Endothelial cell (in vitro differentiated cells): ENCODE measurements at regions not wholly inside any gene's neighbourhood (a gene's known extent, or its start where the extent isn't known, plus 50 kb on each side); places are given as distances from the start of the nearest gene placed in this dataset.

Experiments
- DNase-seq: peaks from one replicate; pipeline ENCODE4 v3.0.0; 2021; ENCODE audit warnings: low spot score
- H3K27ac Mint-ChIP-seq: one replicate; pipeline ENCODE4 v1.8.0; 2021; ENCODE audit warnings: mixed read lengths, inconsistent platforms; ENCODE audit not compliant: unreplicated experiment
- H3K27me3 Mint-ChIP-seq: one replicate; pipeline ENCODE4 v1.8.0; 2021; ENCODE audit warnings: mild to moderate bottlenecking, moderate library complexity, mixed read lengths, inconsistent platforms; ENCODE audit not compliant: unreplicated experiment
- H3K36me3 Mint-ChIP-seq: one replicate; pipeline ENCODE4 v1.8.0; 2021; ENCODE audit warnings: mild to moderate bottlenecking, low read depth, mixed read lengths, inconsistent platforms; ENCODE audit not compliant: unreplicated experiment
- H3K4me1 Mint-ChIP-seq: one replicate; pipeline ENCODE4 v1.8.0; 2021; ENCODE audit warnings: mild to moderate bottlenecking, mixed read lengths, inconsistent platforms; ENCODE audit not compliant: unreplicated experiment
- H3K4me3 Mint-ChIP-seq: one replicate; pipeline ENCODE4 v1.8.0; 2021; ENCODE audit warnings: mild to moderate bottlenecking, mixed read lengths, inconsistent platforms; ENCODE audit not compliant: unreplicated experiment
- H3K9me3 Mint-ChIP-seq: one replicate; pipeline ENCODE4 v1.8.0; 2021; ENCODE audit warnings: mixed read lengths, inconsistent platforms; ENCODE audit not compliant: unreplicated experiment
- CTCF ChIP-seq: fragments of 200-600 bp; sonication (generic); IDR thresholded peaks from one replicate; pipeline ENCODE4 v1.5.0; 2021; ENCODE audit warnings: antibody characterized with exemption; ENCODE audit not compliant: unreplicated experiment

DNA sequence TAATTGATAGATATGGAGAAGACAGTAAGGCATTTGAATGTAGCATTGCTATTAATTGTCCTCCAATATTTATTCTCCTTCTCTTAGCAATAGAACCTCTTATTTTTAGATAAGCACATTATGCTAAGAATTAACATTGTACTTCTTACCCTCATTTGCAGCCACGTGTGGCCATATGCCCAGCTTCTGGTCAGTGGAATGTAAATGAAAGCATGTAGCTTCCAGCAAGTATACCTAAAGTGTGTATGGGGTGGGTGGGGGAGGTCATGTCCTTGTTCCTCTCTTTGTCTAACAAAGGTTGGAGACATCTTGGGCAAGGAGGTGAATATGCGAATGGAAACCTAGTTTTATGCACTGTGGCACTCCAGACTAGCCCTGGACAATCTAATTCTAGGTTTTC, 133.6 kb upstream of the HMCN1 start:
- no peaks in the 10 kb centered on the region for H3K9me3 Mint-ChIP-seq
- no peak overlapping the region for H3K27ac Mint-ChIP-seq
- H3K36me3 Mint-ChIP-seq = no peaks in the 10 kb centered on the region
- no peak overlapping the region for H3K4me3 Mint-ChIP-seq
- no peaks in the 10 kb centered on the region for H3K4me1 Mint-ChIP-seq
- TF ChIP-seq CTCF = no peak
- no peaks in the 10 kb centered on the region for H3K27me3 Mint-ChIP-seq
- no peak for DNase-seq

DNA sequence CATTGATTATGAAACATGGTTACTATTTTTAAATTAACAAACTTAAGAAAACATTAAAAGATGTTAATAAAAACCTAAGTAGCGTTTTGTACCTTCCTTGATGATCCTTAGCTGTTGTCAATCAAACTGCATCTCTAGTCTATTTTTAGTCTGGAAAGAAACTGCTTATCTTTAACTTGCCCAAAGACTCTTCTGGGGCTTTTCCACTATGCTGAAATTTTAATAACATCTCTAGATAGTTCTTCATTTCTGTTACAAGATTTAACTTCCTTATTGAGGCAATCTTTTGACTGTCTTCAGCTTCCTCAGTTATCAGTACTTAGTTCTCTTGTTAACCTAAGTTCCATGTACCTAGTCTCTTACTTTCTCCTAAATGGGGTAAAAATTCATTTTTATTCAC, 135.9 kb upstream of the HMCN1 start:
- no peak overlapping the region for H3K4me3 Mint-ChIP-seq
- TF ChIP-seq CTCF = no peak
- H3K27ac Mint-ChIP-seq = no peak overlapping the region
- DNase-seq = no peak
- no peaks in the 10 kb centered on the region for H3K9me3 Mint-ChIP-seq
- no peaks in the 10 kb centered on the region for H3K4me1 Mint-ChIP-seq
- H3K36me3 Mint-ChIP-seq = no peaks in the 10 kb centered on the region
- H3K27me3 Mint-ChIP-seq = no peaks in the 10 kb centered on the region

DNA sequence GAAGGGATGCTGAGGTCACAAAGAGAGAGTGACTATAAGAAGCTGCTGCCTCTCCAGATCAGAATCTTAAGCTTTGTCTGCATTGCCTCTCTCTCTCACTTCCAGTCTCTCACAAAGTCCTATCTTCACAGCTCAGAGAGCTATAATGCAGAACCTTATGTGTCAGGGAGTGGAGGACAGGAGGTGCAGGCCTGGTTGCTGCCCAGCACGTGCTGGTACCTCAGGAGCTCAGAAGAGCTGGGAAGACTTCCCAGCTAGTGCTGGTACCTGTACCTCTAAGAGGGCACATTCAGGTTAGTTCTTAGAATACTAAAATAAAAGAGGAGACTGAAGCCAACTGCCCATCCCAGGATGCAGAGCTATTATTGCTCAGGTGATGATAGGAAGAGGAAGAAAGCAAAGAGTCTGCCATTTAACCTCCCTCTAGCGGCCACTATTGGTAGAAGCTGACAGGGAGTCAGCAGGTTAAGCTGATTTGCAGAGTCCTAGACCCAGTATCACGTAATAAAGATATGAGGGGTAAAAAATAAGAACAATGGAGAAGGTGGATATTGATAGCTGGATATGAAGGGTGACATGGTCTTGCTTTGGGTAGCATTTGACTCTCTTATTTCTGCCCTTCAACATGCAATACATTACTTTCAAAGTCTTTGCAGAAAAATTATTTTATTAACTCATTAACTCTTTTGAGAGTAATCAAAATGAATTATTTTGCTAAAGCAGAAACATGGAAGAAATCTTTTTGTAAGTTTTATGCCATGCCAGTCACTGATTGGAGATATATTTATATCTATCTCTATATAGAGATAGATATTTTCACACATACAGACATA, 138.1 kb upstream of the HMCN1 start:
- H3K36me3 Mint-ChIP-seq = no peaks in the 10 kb centered on the region
- TF ChIP-seq CTCF = peak; percentile 70
- H3K4me3 Mint-ChIP-seq = no peak overlapping the region
- peak; percentile 60 for DNase-seq
- no peaks in the 10 kb centered on the region for H3K9me3 Mint-ChIP-seq
- H3K27me3 Mint-ChIP-seq = no peaks in the 10 kb centered on the region
- H3K27ac Mint-ChIP-seq = no peak overlapping the region
- no peaks in the 10 kb centered on the region for H3K4me1 Mint-ChIP-seq

DNA sequence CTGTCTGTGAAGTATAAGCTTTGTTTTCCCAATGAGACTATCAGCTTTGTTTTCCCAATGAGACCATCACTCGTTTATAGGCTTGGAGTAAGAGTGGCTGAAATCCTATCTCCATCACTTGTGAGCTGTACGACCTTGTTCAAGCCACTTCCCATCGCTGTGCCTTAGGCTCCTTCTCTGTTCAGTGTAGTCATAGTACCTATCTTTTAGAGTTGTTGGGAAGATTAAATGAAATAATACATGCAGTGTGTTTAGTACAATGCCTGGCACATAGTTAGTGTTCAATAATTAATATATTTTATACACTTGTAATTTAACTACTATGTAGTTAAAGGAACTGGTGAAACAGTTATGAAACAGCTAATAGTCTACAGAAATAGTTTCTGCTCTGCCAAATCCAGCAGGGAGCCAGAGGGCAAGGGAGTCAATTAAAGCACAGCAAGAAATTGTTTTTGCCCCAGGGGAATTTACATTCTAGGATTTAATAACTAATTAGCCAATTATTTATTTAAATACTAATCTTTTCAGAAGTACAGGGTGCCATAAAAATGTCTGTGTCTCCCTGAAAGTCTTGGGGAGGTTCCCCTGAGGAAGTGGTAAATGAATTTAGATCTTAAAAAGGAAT, 139.3 kb upstream of the HMCN1 start:
- Mint-ChIP-seq H3K27ac (no peak overlapping the region), H3K27me3 (no peaks in the 10 kb centered on the region), H3K4me1 (no peaks in the 10 kb centered on the region), H3K36me3 (no peaks in the 10 kb centered on the region), H3K9me3 (no peaks in the 10 kb centered on the region), H3K4me3 (no peak overlapping the region)
- no peak for DNase-seq
- no peak for TF ChIP-seq CTCF

DNA sequence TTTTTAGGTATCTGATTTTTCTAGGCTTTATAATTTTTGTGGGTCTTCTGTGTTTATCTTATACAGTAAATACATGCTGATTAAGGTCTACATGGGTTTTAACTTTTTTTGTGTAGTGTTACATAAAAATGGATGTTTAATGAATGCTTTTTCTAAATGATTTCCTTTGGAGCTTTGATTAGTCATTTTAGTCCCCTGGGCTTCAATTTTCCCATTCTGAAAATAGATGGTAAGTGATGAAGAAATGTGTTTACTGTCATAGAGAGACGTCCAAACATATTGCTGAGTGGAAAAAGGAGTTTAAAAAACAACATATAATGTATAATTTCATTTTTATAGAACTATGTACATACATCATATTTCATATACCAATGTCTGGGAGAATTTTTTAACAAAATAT, 140.9 kb upstream of the HMCN1 start:
- H3K36me3 Mint-ChIP-seq = no peaks in the 10 kb centered on the region
- H3K4me3 Mint-ChIP-seq = no peak overlapping the region
- no peaks in the 10 kb centered on the region for H3K4me1 Mint-ChIP-seq
- H3K9me3 Mint-ChIP-seq = no peaks in the 10 kb centered on the region
- no peak for DNase-seq
- H3K27me3 Mint-ChIP-seq = no peaks in the 10 kb centered on the region
- TF ChIP-seq CTCF = no peak
- H3K27ac Mint-ChIP-seq = no peak overlapping the region
